Fibroblast of lung (primary cell): ENCODE measurements at regions not wholly inside any gene's neighbourhood (a gene's known extent, or its start where the extent isn't known, plus 50 kb on each side); places are given as distances from the start of the nearest gene placed in this dataset.

Experiments used
- EZH2 ChIP-seq: IDR thresholded peaks from 2 replicates; pipeline ENCODE4 v1.5.1; 2012; ENCODE audit warnings: low read length, control low read depth, mild to moderate bottlenecking; ENCODE audit errors: missing control alignments
- TF ChIP-seq, protein P1 (sequence below), 2 donors: IDR thresholded peaks in 1 of 2; conservative IDR thresholded peaks in 1 of 2; 1 replicate in 1 of 2; 2 replicates in 1 of 2; pipeline ENCODE4 v1.5.1; 2011 to 2012; ENCODE audit warnings: low read length in 2 of 2, control low read depth in 1 of 2, inconsistent platforms in 1 of 2, low read depth in 1 of 2, mild to moderate bottlenecking in 1 of 2

DNA sequence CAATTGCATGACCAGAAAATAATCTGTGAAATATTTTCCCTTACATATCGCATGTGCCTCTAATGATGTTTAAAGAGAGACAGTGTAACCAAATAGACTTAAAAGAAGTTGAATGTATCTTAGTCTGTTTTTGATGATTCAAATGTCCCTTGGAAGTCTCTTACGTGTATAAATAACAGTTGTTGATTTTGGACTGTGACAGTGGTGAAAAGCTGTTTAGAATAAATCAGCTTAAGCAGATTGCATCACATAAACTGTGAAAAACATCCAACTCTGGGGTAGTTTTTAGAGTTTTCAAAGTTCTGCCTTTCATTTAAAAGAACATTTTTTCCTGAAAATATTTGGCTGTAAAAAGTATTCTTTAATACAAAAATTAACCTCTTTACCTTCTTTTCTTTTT is 301.1 kb downstream of the PRR16 start:
- TF ChIP-seq, protein P1, sequence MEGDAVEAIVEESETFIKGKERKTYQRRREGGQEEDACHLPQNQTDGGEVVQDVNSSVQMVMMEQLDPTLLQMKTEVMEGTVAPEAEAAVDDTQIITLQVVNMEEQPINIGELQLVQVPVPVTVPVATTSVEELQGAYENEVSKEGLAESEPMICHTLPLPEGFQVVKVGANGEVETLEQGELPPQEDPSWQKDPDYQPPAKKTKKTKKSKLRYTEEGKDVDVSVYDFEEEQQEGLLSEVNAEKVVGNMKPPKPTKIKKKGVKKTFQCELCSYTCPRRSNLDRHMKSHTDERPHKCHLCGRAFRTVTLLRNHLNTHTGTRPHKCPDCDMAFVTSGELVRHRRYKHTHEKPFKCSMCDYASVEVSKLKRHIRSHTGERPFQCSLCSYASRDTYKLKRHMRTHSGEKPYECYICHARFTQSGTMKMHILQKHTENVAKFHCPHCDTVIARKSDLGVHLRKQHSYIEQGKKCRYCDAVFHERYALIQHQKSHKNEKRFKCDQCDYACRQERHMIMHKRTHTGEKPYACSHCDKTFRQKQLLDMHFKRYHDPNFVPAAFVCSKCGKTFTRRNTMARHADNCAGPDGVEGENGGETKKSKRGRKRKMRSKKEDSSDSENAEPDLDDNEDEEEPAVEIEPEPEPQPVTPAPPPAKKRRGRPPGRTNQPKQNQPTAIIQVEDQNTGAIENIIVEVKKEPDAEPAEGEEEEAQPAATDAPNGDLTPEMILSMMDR (conservative IDR thresholded peaks at IDR 0.05 in 1 of 2, IDR thresholded peaks at IDR 0.05 in 1 of 2; ENCODE audit: low read depth in 1 of 2, low read length in 2 of 2) = no peak
- TF ChIP-seq EZH2 = no peak
